ENCODE measurements at regions not wholly inside any gene's neighbourhood (a gene's known extent, or its start where the extent isn't known, plus 50 kb on each side); places are given as distances from the start of the nearest gene placed in this dataset.

GRCh38 chr15:91508633-91509032 is 344.9 kb upstream of the SLCO3A1 start:
- no peak for TF ChIP-seq POLR2A (IDR thresholded peaks at IDR 0.05; ENCODE audit: low read length)
- TF ChIP-seq GATA1 (IDR thresholded peaks at IDR 0.05; ENCODE audit: low read depth, low read length): no peak
